ENCODE measurements at regions not wholly inside any gene's neighbourhood (a gene's known extent, or its start where the extent isn't known, plus 50 kb on each side); places are given as distances from the start of the nearest gene placed in this dataset.

DNA sequence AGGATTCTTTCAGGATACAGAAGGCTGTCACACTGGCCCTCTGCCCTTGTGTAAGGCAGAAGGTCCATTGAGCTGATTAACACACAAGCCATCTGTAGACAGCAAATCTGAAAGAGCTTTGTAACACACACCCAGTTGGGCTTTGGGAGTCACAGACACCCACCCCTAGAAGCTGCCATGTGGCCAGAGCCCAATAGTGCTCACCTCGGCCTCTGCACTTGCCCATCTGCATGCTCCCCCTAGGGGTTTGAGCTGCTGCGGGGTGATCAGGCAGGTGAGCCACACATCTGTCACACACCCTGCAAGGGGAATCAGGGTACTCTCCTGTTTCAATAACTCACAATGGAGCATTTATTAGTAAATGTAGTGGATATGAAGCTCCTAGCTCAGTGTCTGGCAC is 138.3 kb downstream of the CHD9NB start:
- TF ChIP-seq, protein P1, sequence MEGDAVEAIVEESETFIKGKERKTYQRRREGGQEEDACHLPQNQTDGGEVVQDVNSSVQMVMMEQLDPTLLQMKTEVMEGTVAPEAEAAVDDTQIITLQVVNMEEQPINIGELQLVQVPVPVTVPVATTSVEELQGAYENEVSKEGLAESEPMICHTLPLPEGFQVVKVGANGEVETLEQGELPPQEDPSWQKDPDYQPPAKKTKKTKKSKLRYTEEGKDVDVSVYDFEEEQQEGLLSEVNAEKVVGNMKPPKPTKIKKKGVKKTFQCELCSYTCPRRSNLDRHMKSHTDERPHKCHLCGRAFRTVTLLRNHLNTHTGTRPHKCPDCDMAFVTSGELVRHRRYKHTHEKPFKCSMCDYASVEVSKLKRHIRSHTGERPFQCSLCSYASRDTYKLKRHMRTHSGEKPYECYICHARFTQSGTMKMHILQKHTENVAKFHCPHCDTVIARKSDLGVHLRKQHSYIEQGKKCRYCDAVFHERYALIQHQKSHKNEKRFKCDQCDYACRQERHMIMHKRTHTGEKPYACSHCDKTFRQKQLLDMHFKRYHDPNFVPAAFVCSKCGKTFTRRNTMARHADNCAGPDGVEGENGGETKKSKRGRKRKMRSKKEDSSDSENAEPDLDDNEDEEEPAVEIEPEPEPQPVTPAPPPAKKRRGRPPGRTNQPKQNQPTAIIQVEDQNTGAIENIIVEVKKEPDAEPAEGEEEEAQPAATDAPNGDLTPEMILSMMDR (IDR thresholded peaks at IDR 0.05): no peak
- TF ChIP-seq POLR2AphosphoS5 (IDR thresholded peaks at IDR 0.05) (no peak), POLR2A (IDR thresholded peaks at IDR 0.05) (no peak), EP300 (IDR thresholded peaks at IDR 0.05) (no peak)

Measured in stomach (tissue), 4 donors.